NB4 (cell line): ENCODE measurements at regions not wholly inside any gene's neighbourhood (a gene's known extent, or its start where the extent isn't known, plus 50 kb on each side); places are given as distances from the start of the nearest gene placed in this dataset.

Experiments
- MAX ChIP-seq: IDR thresholded peaks from 2 replicates; pipeline ENCODE4 v1.6.1; 2011; ENCODE audit warnings: low read depth, low read length
- POLR2A ChIP-seq: IDR thresholded peaks from 2 replicates; pipeline ENCODE4 v1.6.1; 2011; ENCODE audit warnings: mild to moderate bottlenecking; ENCODE audit not compliant: insufficient read length; ENCODE audit errors: extremely low read depth
- TF ChIP-seq, protein P1 (sequence below): IDR thresholded peaks from one replicate; pipeline ENCODE4 v1.5.1; 2012; ENCODE audit warnings: low read depth, low read length

DNA sequence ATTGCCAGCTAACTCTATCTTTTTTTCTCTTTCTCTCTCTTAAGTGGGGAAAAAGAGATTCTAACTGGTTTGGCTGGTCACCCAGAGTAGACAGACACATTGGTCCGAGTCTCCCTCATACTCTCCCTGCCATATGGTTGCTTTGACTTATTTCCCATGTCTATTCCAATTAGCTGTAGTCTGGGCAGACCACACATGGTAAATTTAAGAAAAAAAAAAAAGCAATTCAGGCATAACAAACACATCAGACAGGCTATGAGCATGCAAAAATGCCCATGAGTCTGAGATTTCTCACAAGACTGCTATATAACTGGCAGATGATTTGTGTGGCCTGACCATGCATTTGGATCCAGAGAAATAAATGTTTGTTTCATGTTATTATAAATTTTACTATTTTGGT, 110.2 kb upstream of the FGF10 start:
- TF ChIP-seq, protein P1, sequence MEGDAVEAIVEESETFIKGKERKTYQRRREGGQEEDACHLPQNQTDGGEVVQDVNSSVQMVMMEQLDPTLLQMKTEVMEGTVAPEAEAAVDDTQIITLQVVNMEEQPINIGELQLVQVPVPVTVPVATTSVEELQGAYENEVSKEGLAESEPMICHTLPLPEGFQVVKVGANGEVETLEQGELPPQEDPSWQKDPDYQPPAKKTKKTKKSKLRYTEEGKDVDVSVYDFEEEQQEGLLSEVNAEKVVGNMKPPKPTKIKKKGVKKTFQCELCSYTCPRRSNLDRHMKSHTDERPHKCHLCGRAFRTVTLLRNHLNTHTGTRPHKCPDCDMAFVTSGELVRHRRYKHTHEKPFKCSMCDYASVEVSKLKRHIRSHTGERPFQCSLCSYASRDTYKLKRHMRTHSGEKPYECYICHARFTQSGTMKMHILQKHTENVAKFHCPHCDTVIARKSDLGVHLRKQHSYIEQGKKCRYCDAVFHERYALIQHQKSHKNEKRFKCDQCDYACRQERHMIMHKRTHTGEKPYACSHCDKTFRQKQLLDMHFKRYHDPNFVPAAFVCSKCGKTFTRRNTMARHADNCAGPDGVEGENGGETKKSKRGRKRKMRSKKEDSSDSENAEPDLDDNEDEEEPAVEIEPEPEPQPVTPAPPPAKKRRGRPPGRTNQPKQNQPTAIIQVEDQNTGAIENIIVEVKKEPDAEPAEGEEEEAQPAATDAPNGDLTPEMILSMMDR: no peak
- TF ChIP-seq POLR2A: no peak
- no peak for TF ChIP-seq MAX
